RWPE1 (cell line): ENCODE measurements at regions not wholly inside any gene's neighbourhood (a gene's known extent, or its start where the extent isn't known, plus 50 kb on each side); places are given as distances from the start of the nearest gene placed in this dataset.
"Not testable (repeated sequence)": the region's sequence is repeated elsewhere in the genome, so short reads cannot be mapped to it uniquely, and the experiment has no call there.

Source experiments
- CTCF ChIA-PET: fragments of 350-600 bp; sonication (Branson Sonifier 250); formaldehyde crosslinking; extraction: SDS; loops from one replicate; lab custom pipeline; 2021; lab: Yijun Ruan, JAX
- POLR2A ChIA-PET: fragments of 400-600 bp; formaldehyde crosslinking; extraction: SDS; loops from one replicate; lab custom pipeline; 2020; ENCODE audit warnings: antibody characterized with exemption; ENCODE audit not compliant: low non-redundant PET; lab: Yijun Ruan, JAX
- DNase-seq: peaks from one replicate; pipeline ENCODE4 v3.0.0; 2012; ENCODE audit warnings: low spot score
- H3K27ac ChIP-seq: fragments of 450-650 bp; 2 replicates; pipeline ENCODE4 v1.5.1; 2017
- CTCF ChIP-seq: fragments of 450-650 bp; conservative IDR thresholded peaks from 2 replicates; pipeline ENCODE4 v1.5.1; 2017; ENCODE audit warnings: low read depth, mild to moderate bottlenecking

- ChIA-PET POLR2A (no interaction called here), CTCF (no interaction called here)
- no peak for TF ChIP-seq CTCF
- DNase-seq, result no peak
- no peak overlapping the region for H3K27ac ChIP-seq
Observed at GRCh38 chr5:98318386-98318785, 455.1 kb upstream of the RGMB start.

GRCh38 chr5:98319299-98320011, 454.0 kb upstream of the RGMB start:
- POLR2A ChIA-PET, result no interaction called here
- TF ChIP-seq CTCF, result no peak

GRCh38 chr5:98320343-98320742, 453.1 kb upstream of the RGMB start:
- H3K27ac ChIP-seq, result no peak overlapping the region
- no peak for TF ChIP-seq CTCF
- POLR2A ChIA-PET, result interaction anchor here (0.7 kb wide), 1 partner anchor 1137 kb away, joined by 4 read pairs; the partner anchor contains the start of gene RIOK2
- CTCF ChIA-PET, result interaction anchor here (0.7 to 1.1 kb wide), 3 partner anchors 414 to 910 kb away, joined by 3 to 4 read pairs (median 3); no protein-coding TSS in a partner anchor
- DNase-seq, result no peak

More at GRCh38 chr5:98319299-98320011, 454.0 kb upstream of the RGMB start:
- no peak overlapping the region for H3K27ac ChIP-seq
- DNase-seq, result no peak
- CTCF ChIA-PET, result interaction anchor here (0.5 to 1.1 kb wide), 3 partner anchors 415 to 452 kb away, joined by 3 to 4 read pairs (median 3); no protein-coding TSS in a partner anchor

GRCh38 chr5:98321361-98321760, 452.1 kb upstream of the RGMB start:
- no peak for DNase-seq
- H3K27ac ChIP-seq, result no peak overlapping the region
- ChIA-PET POLR2A (no interaction called here), CTCF (no interaction called here)
- TF ChIP-seq CTCF, result no peak

- CTCF ChIA-PET, result not testable (repeated sequence)
Observed at GRCh38 chr5:98325187-98325586, 448.3 kb upstream of the RGMB start.

GRCh38 chr5:98328015-98328414, 445.4 kb upstream of the RGMB start:
- ChIA-PET CTCF (no interaction called here), POLR2A (no interaction called here)
- TF ChIP-seq CTCF, result no peak
- DNase-seq, result no peak
- no peak overlapping the region for H3K27ac ChIP-seq

More at GRCh38 chr5:98325187-98325586, 448.3 kb upstream of the RGMB start:
- POLR2A ChIA-PET, H3K27ac ChIP-seq, DNase-seq: not testable (repeated sequence)

- ChIA-PET CTCF (interaction anchor here (0.6 kb wide), 1 partner anchor 757 kb away, joined by 5 read pairs; no protein-coding TSS in a partner anchor), POLR2A (no interaction called here)
- no peak overlapping the region for H3K27ac ChIP-seq
- no peak for TF ChIP-seq CTCF
- DNase-seq, result no peak
Observed at GRCh38 chr5:98330871-98331270, 442.6 kb upstream of the RGMB start.
